Heart right ventricle (tissue), 16 donors: ENCODE measurements at regions not wholly inside any gene's neighbourhood (a gene's known extent, or its start where the extent isn't known, plus 50 kb on each side); places are given as distances from the start of the nearest gene placed in this dataset.

Experiments
- ATAC-seq, 8 donors: fragments of 200-7000 bp; cut with Tn5 transposase; one replicate each; pipeline ENCODE4 v1.9.1; 2020; ENCODE audit warnings: mild to moderate bottlenecking in 8 of 8, moderate library complexity in 8 of 8, moderate number of reproducible peaks in 1 of 8
- DNase-seq, 2 donors: peaks; one replicate each; pipeline ENCODE4 v3.0.0-alpha.2; 2020
- H3K27ac ChIP-seq, 10 donors: fragments of 200-600 bp; sonication (generic) in 2 of 10; one replicate each; pipeline versions ENCODE4 v1.5.0 to v1.8.0; 2020 to 2022; ENCODE audit warnings: mild to moderate bottlenecking in 3 of 10
- H3K27me3 ChIP-seq, 7 donors: fragments of 200-600 bp; one replicate each; pipeline ENCODE4 v1.8.0; 2021 to 2022; ENCODE audit warnings: mild to moderate bottlenecking in 2 of 7
- H3K36me3 ChIP-seq, 9 donors: fragments of 200-600 bp; sonication (generic) in 1 of 9; one replicate each; pipeline versions ENCODE4 v1.5.0 to v1.8.0; 2020 to 2022; ENCODE audit warnings: mild to moderate bottlenecking in 2 of 9
- H3K4me1 ChIP-seq, 9 donors: fragments of 200-600 bp; sonication (generic) in 1 of 9; one replicate each; pipeline versions ENCODE4 v1.5.0 to v1.8.0; 2020 to 2022; ENCODE audit warnings: mild to moderate bottlenecking in 4 of 9
- H3K4me3 ChIP-seq, 10 donors: fragments of 200-600 bp; sonication (generic) in 2 of 10; one replicate each; pipeline versions ENCODE4 v1.5.0 to v1.8.0; 2020 to 2022; ENCODE audit warnings: mild to moderate bottlenecking in 7 of 10, moderate library complexity in 2 of 10
- H3K9me3 ChIP-seq, 11 donors: fragments of 200-600 bp in 10 of 11; sonication (generic) in 2 of 11; one replicate each; pipeline versions ENCODE4 v1.5.0 to v1.8.0; 2013 to 2022; ENCODE audit warnings: mild to moderate bottlenecking in 2 of 11, control low read depth in 1 of 11, moderate library complexity in 1 of 11
- CTCF ChIP-seq, 9 donors: fragments of 200-600 bp; sonication (generic) in 2 of 9; IDR thresholded peaks; one replicate each; pipeline versions ENCODE4 v1.5.0 to v1.8.0; 2021 to 2022; ENCODE audit warnings: antibody characterized with exemption in 9 of 9, mild to moderate bottlenecking in 5 of 9, moderate library complexity in 1 of 9
- WGBS, 2 donors: extraction: QIAGEN DNeasy Blood & Tissue Kit; methylation state at CpG; one replicate each; pipeline ENCODE4 v1.1.7; 2013; ENCODE audit warnings: inconsistent platforms in 1 of 2; 5-methylcytosine and 5-hydroxymethylcytosine counted together
- intact Hi-C, 10 donors: fragments of 100-400 bp; cut with DNase I; formaldehyde crosslinking; loops; one replicate each; pipeline versions ENCODE4 v1.11.1 to v1.14.2; 2022
- donor health status: Arrhythmogenic right ventricular cardiomyopathy.
- donor health status: ischemic (EF 13 %, LVEDD 7.1; RV severe dilation, severe dysfunction).
- donor health status: healthy with polysubstance abuse.
- donor health status: DM: no; HTN: yes; CAD: no.
- donor health status: DM: no; HTN: no; CAD: no.
- donor health status: ischemic (EF 25% LVEDD 6.9; RV normal size, moderate dysfunction).
- donor health status: ischemic (EF 25% LVEDD 5.7; RV mildly dilated, moderate dysfunction).
- donor health status: healthy.
- donor health status: DM: yes; HTN: yes; CAD: no.
- donor health status: Ischemic cardiomyopathy.
- donor health status: ischemic (EF 35%, LVEDD 5.7; RV mildly dilated, moderate dysfunction).
- donor health status: nonischemic (EF 11% LVEDD 7.7; RV severe dilation, severe dysfunction).
- donor health status: DM: yes; HTN: yes; CAD: no.
- donor health status: PGD.
- donor health status: ischemic (EF 29% LVEDD 5.4; RV normal size, mild dysfunction).
- donor health status: nonischemic (EF 23%, LVEDD 6.1; RV moderate dilation, normal function).

GRCh38 chr5:143581649-143582048 lies 178.2 kb upstream of the NR3C1 start:
- no peak overlapping the region for H3K27ac ChIP-seq
- no peak for DNase-seq
- no peak for TF ChIP-seq CTCF (IDR thresholded peaks at IDR 0.05)
- H3K9me3 ChIP-seq, result peaks cover 0 to 3% (median 0%) of the 10 kb centered on the region in 11 donors
- no peak for ATAC-seq
- H3K4me3 ChIP-seq, result no peak overlapping the region
- intact Hi-C loops, result no loop called here
- H3K27me3 ChIP-seq, result no peaks in the 10 kb centered on the region
- 91 to 95% methylated on average over 2 of the region's 2 CpGs for WGBS, 2 donors
- peaks cover 0 to 22% (median 8%) of the 10 kb centered on the region in 9 donors for H3K4me1 ChIP-seq
- no peaks in the 10 kb centered on the region for H3K36me3 ChIP-seq

GRCh38 chr5:143581147-143581546 lies 177.7 kb upstream of the NR3C1 start:
- Histone ChIP-seq H3K27me3 (no peaks in the 10 kb centered on the region), H3K4me1 (peaks cover 0 to 18% (median 4%) of the 10 kb centered on the region in 9 donors), H3K4me3 (no peak overlapping the region), H3K27ac (no peak overlapping the region), H3K36me3 (no peaks in the 10 kb centered on the region), H3K9me3 (peaks cover 0 to 3% (median 0%) of the 10 kb centered on the region in 11 donors)
- intact Hi-C loops, result no loop called here
- no peak for TF ChIP-seq CTCF (IDR thresholded peaks at IDR 0.05)
- no peak for ATAC-seq
- no peak for DNase-seq
- WGBS, 2 donors, result 98% methylated on average over 3 of the region's 3 CpGs

- DNase-seq (no peak), ATAC-seq (no peak)
- Histone ChIP-seq H3K27me3 (no peaks in the 10 kb centered on the region), H3K27ac (no peak overlapping the region), H3K4me3 (no peak overlapping the region), H3K4me1 (peaks cover 0 to 30% (median 0%) of the 10 kb centered on the region in 9 donors), H3K36me3 (no peaks in the 10 kb centered on the region), H3K9me3 (peaks cover 0 to 3% (median 0%) of the 10 kb centered on the region in 11 donors)
- intact Hi-C loops, result no loop called here
- no peak for TF ChIP-seq CTCF (IDR thresholded peaks at IDR 0.05)
- 75 to 86% methylated on average over 2 of the region's 2 CpGs for WGBS, 2 donors
These were observed 173.4 kb upstream of the NR3C1 start for GRCh38 chr5:143576711-143577484.

GRCh38 chr5:143575286-143575685 lies 171.8 kb upstream of the NR3C1 start:
- Histone ChIP-seq H3K4me3 (no peak overlapping the region), H3K27me3 (no peaks in the 10 kb centered on the region), H3K27ac (no peak overlapping the region), H3K9me3 (peaks cover 0 to 3% (median 0%) of the 10 kb centered on the region in 11 donors), H3K4me1 (peaks cover 0 to 30% (median 0%) of the 10 kb centered on the region in 9 donors), H3K36me3 (no peaks in the 10 kb centered on the region)
- intact Hi-C loops, result no loop called here
- ATAC-seq (no peak), DNase-seq (no peak)
- WGBS, 2 donors, result 97 to 100% methylated on average over 1 of the region's 1 CpG
- no peak for TF ChIP-seq CTCF (IDR thresholded peaks at IDR 0.05)
